Prostate gland (tissue), 2 donors: ENCODE measurements at regions not wholly inside any gene's neighbourhood (a gene's known extent, or its start where the extent isn't known, plus 50 kb on each side); places are given as distances from the start of the nearest gene placed in this dataset.

Experiments
- DNase-seq: peaks from one replicate; pipeline ENCODE4 v3.0.0-alpha.2; 2019; ENCODE audit warnings: low spot score
- H3K27ac ChIP-seq, 2 donors: fragments of 200-600 bp; sonication (generic); 2 replicates each; pipeline ENCODE4 v1.5.1; 2017 to 2019
- H3K27me3 ChIP-seq: fragments of 200-600 bp; sonication (generic); replicated peaks from 2 replicates; pipeline ENCODE4 v1.5.1; 2019; ENCODE audit not compliant: insufficient read depth
- H3K36me3 ChIP-seq, 2 donors: fragments of 200-600 bp; sonication (generic); 1 replicate in 1 of 2; 2 replicates in 1 of 2; pipeline versions ENCODE4 v1.5.1 to v1.8.1; 2017 to 2019
- H3K4me1 ChIP-seq: fragments of 200-600 bp; sonication (generic); replicated peaks from 2 replicates; pipeline ENCODE4 v1.5.1; 2019
- H3K4me3 ChIP-seq, 2 donors: fragments of 200-600 bp; sonication (generic); 2 replicates each; pipeline ENCODE4 v1.5.1; 2017 to 2019
- H3K9me3 ChIP-seq: fragments of 200-600 bp; sonication (generic); 2 replicates; pipeline ENCODE4 v1.5.1; 2017
- POLR2A ChIP-seq: fragments of 450-650 bp; IDR thresholded peaks from one replicate; pipeline ENCODE4 v1.6.1; 2016; ENCODE audit warnings: antibody characterized with exemption, mild to moderate bottlenecking
- POLR2AphosphoS5 ChIP-seq: sonication (generic); formaldehyde crosslinking; IDR thresholded peaks from one replicate; pipeline ENCODE4 v1.6.1; 2017; ENCODE audit warnings: antibody characterized with exemption
- WGBS: methylation state at CpG from one replicate; pipeline ENCODE4 v1.1.5; 2018; 5-methylcytosine and 5-hydroxymethylcytosine counted together
- intact Hi-C: fragments of 100-400 bp; cut with DNase I; formaldehyde crosslinking; loops from one replicate; pipeline ENCODE4 v1.14.2; 2022
- TF ChIP-seq, protein P1 (sequence below), 4 experiments: fragments of 200-600 bp in 2 of 4; fragments of 450-650 bp in 2 of 4; sonication (generic) in 2 of 4; IDR thresholded peaks; 1 replicate in 3 of 4; 2 replicates in 1 of 4; pipeline ENCODE4 v1.5.1; 2016 to 2019; ENCODE audit warnings: antibody characterized with exemption in 4 of 4, mild to moderate bottlenecking in 2 of 4, moderate library complexity in 2 of 4

GRCh38 chr1:38242506-38242905 lies 195.9 kb upstream of the POU3F1 start:
- no peak for DNase-seq
- TF ChIP-seq POLR2AphosphoS5 (no peak), POLR2A (no peak)
- TF ChIP-seq, protein P1, sequence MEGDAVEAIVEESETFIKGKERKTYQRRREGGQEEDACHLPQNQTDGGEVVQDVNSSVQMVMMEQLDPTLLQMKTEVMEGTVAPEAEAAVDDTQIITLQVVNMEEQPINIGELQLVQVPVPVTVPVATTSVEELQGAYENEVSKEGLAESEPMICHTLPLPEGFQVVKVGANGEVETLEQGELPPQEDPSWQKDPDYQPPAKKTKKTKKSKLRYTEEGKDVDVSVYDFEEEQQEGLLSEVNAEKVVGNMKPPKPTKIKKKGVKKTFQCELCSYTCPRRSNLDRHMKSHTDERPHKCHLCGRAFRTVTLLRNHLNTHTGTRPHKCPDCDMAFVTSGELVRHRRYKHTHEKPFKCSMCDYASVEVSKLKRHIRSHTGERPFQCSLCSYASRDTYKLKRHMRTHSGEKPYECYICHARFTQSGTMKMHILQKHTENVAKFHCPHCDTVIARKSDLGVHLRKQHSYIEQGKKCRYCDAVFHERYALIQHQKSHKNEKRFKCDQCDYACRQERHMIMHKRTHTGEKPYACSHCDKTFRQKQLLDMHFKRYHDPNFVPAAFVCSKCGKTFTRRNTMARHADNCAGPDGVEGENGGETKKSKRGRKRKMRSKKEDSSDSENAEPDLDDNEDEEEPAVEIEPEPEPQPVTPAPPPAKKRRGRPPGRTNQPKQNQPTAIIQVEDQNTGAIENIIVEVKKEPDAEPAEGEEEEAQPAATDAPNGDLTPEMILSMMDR (IDR thresholded peaks at IDR 0.05) = no peak
- H3K27ac ChIP-seq = no peak overlapping the region
- 88% methylated on average over 5 of the region's 5 CpGs for WGBS
- no peak overlapping the region for H3K4me3 ChIP-seq
- no peaks in the 10 kb centered on the region for H3K36me3 ChIP-seq
- no peaks in the 10 kb centered on the region for H3K27me3 ChIP-seq
- no peaks in the 10 kb centered on the region for H3K4me1 ChIP-seq
- H3K9me3 ChIP-seq = no peaks in the 10 kb centered on the region
- intact Hi-C loops = no loop called here

DNA sequence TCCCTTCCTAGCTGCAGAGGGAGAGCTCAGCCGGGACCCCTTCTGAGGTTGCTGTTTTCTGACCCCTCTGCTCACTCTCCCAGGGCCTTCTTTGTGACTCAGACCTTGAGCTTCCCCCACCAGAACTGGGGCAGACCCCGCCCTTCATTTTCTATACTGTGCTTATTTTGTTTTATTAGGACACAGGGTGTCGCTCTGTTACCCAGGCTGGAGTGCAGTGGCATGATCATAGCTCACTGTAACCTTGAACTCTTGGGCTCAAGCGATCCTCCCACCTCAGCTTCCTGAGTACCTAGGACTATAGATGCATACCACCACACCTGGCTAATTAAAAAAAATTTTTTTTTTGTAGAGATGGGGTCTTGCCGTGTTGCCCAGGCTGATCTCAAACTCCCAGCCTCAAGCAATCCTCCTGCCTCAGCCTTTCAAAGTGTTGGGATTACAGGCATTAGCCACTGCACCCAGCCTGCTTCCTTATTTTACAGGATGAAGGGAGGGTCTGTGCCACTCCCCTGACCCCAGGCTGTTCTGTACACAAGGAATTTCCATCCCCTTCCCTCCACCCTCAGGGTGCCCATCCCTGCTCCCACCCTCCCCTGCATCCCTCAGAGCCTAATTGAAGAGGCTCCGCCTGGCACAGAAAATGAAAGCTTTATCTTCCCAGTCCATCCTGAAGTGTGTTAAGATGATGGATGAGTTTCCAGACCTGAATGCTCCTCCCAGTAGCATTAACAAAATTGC lies 195.2 kb upstream of the POU3F1 start:
- H3K36me3 ChIP-seq = no peaks in the 10 kb centered on the region
- DNase-seq = no peak
- no peak overlapping the region for H3K27ac ChIP-seq
- no peak overlapping the region for H3K4me3 ChIP-seq
- no peaks in the 10 kb centered on the region for H3K27me3 ChIP-seq
- 90% methylated on average over 6 of the region's 6 CpGs for WGBS
- TF ChIP-seq, protein P1 (IDR thresholded peaks at IDR 0.05) = no peak
- TF ChIP-seq POLR2A = no peak
- no peak for TF ChIP-seq POLR2AphosphoS5
- intact Hi-C loops = no loop called here
- H3K9me3 ChIP-seq = no peaks in the 10 kb centered on the region
- no peaks in the 10 kb centered on the region for H3K4me1 ChIP-seq

- intact Hi-C loops = no loop called here
- H3K9me3 ChIP-seq = no peaks in the 10 kb centered on the region
- TF ChIP-seq POLR2A (no peak), POLR2AphosphoS5 (no peak)
- TF ChIP-seq, protein P1 (IDR thresholded peaks at IDR 0.05) = no peak
- DNase-seq = no peak
- no peaks in the 10 kb centered on the region for H3K36me3 ChIP-seq
- no peaks in the 10 kb centered on the region for H3K27me3 ChIP-seq
- no peaks in the 10 kb centered on the region for H3K4me1 ChIP-seq
- WGBS = 97% methylated on average over 2 of the region's 2 CpGs
- no peak overlapping the region for H3K27ac ChIP-seq
- no peak overlapping the region for H3K4me3 ChIP-seq
Measured at GRCh38 chr1:38240618-38241017, 194.0 kb upstream of the POU3F1 start.

- Histone ChIP-seq H3K4me3 (no peak overlapping the region), H3K27me3 (peaks cover 2% of the 10 kb centered on the region), H3K9me3 (no peaks in the 10 kb centered on the region), H3K4me1 (no peaks in the 10 kb centered on the region), H3K36me3 (no peaks in the 10 kb centered on the region), H3K27ac (no peak overlapping the region)
- intact Hi-C loops = no loop called here
- DNase-seq = no peak
- WGBS = 88% methylated on average over 8 of the region's 8 CpGs
- TF ChIP-seq, protein P1 (IDR thresholded peaks at IDR 0.05) = no peak
- TF ChIP-seq POLR2AphosphoS5 (no peak), POLR2A (no peak)
Measured at GRCh38 chr1:38239258-38239835, 192.8 kb upstream of the POU3F1 start.

- H3K27ac ChIP-seq = no peak overlapping the region
- H3K27me3 ChIP-seq = peaks cover 2% of the 10 kb centered on the region
- no peaks in the 10 kb centered on the region for H3K4me1 ChIP-seq
- WGBS = 97% methylated on average over 5 of the region's 5 CpGs
- no peaks in the 10 kb centered on the region for H3K9me3 ChIP-seq
- intact Hi-C loops = no loop called here
- no peak overlapping the region for H3K4me3 ChIP-seq
- no peak for DNase-seq
- TF ChIP-seq POLR2A (no peak), POLR2AphosphoS5 (no peak)
- TF ChIP-seq, protein P1 (IDR thresholded peaks at IDR 0.05) = no peak
- no peaks in the 10 kb centered on the region for H3K36me3 ChIP-seq
Measured at GRCh38 chr1:38238294-38238693, 191.7 kb upstream of the POU3F1 start.
